ENCODE measurements at regions not wholly inside any gene's neighbourhood (a gene's known extent, or its start where the extent isn't known, plus 50 kb on each side); places are given as distances from the start of the nearest gene placed in this dataset.

DNA sequence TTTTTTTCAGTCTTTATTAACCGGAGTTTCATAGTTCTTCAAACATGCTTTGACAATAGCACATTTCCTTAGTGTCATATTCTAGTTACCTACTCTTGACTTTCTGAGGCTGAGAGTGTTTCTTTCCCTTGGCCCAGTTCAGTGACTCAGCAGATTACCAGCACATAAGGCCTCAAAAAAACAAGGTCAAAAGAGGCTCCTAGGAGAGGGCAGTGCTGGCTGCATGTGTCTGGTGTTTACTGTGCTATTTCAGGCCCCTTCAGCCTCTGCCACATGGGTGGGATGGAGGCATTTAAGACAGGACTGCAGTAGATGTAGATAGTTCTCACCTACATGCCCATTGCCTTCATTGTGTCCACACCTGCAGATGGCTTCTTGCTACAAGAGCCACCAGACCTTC, 198.2 kb upstream of the SSTR4 start:
- TF ChIP-seq, protein P1, sequence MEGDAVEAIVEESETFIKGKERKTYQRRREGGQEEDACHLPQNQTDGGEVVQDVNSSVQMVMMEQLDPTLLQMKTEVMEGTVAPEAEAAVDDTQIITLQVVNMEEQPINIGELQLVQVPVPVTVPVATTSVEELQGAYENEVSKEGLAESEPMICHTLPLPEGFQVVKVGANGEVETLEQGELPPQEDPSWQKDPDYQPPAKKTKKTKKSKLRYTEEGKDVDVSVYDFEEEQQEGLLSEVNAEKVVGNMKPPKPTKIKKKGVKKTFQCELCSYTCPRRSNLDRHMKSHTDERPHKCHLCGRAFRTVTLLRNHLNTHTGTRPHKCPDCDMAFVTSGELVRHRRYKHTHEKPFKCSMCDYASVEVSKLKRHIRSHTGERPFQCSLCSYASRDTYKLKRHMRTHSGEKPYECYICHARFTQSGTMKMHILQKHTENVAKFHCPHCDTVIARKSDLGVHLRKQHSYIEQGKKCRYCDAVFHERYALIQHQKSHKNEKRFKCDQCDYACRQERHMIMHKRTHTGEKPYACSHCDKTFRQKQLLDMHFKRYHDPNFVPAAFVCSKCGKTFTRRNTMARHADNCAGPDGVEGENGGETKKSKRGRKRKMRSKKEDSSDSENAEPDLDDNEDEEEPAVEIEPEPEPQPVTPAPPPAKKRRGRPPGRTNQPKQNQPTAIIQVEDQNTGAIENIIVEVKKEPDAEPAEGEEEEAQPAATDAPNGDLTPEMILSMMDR (IDR thresholded peaks at IDR 0.05), result no peak
- no peak for TF ChIP-seq ZFX (IDR thresholded peaks at IDR 0.05; ENCODE audit: borderline replicate concordance)
